GM19455 (cell line): ENCODE measurements at regions not wholly inside any gene's neighbourhood (a gene's known extent, or its start where the extent isn't known, plus 50 kb on each side); places are given as distances from the start of the nearest gene placed in this dataset.

Experiments
- ATAC-seq: cut with Tn5 transposase; IDR thresholded peaks from one replicate; pipeline ENCODE4 v1.9.1; 2021; ENCODE audit not compliant: unreplicated experiment

DNA sequence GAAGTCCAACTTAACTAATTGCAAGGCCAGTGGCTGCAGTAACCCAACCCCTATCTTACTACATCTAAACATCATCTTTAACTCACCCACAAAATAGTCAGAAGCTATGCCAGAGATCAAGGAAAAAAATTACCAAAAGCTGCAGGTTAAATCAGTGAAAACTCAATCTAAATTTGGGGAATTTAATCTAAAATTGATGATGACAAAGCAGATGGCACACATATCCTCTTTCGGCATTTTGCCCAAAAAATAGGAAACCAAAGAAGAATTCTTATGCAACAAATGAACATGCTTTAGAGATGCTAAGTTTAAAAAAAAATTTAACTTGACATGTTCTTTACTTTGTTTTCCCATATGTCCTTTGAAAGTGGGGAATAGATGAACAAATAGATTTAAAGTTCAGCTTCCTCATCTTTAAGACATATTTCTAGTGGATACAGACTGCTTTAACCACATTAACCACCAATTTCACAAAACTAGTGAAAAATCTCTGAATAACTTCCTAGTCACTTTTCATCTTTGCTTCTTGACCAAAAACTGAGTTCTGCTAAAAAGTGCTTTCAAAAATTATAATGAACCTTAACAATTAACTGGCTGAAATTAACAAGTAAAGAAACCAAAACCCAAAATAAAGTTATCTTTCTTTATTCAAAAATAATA, 74.3 kb upstream of the CCDC150 start:
- ATAC-seq, result no peak

DNA sequence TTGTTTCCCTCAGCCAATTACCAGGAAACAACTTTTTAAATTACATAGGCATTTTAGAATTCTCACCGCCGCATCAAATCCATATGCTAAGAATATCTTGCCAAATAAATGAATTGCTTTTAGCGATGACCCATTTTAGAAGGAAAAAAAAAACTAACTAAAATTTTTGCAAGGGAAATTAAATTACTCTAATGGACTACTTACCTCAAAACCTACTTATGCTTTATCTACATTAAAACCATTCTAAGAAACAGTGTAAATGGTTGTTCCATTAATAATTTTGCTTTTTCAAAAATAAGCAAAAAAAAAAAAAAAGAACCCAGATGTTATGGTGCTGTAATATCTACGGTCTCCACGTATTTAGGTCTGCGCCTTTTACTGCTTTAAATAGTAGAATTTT, 73.5 kb upstream of the CCDC150 start:
- no peak for ATAC-seq

DNA sequence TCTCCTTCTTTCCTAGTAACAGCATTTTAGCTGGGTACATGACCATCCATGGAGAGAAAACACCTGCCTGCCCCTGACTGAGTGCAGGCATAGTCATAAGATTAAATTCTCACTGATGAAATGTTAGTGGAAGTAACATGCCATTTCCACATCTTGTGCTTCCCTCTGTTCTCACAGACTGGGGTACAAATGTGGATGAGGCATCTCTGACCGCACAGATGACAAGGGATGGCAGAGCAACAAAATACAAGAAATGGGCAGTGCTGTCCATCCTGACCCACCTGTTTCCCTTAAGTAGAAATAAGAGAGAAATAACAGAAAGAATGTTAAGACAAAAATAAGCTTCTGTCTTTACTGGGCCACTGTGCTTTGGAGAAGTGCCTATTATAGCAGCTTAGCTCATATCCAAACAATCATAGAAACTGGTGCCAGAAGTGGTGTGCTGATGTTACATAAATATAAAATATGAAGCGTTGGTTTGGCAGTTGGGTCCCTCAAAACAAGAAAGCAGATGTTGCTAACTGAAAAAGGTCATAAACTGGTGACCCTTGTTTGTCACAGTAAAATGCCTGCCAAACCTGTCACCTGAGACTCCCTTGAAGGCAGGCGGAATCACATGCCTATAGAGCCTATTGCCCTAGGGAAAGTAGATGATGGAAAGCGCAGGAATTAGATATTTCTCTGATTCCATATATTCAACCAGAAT, 72.4 kb upstream of the CCDC150 start:
- no peak for ATAC-seq

DNA sequence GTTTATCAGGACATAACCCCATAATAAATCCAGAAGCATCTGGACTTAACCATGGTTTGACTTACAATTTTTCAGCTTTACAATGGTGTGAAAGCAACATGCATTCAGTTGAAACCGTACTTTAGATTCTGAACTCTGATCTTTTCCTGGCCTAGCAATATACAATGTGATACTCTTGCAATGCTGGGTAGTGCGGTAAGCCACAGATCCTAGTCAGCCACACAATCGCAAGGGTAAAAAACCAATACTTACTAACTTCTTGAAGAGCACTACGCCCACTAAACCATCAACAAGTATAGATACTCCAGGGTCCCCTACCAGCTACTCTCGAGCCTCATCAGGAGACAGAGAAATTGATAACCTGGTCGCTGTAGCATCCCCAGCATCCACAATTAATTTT, 71.0 kb upstream of the CCDC150 start:
- ATAC-seq, result no peak

DNA sequence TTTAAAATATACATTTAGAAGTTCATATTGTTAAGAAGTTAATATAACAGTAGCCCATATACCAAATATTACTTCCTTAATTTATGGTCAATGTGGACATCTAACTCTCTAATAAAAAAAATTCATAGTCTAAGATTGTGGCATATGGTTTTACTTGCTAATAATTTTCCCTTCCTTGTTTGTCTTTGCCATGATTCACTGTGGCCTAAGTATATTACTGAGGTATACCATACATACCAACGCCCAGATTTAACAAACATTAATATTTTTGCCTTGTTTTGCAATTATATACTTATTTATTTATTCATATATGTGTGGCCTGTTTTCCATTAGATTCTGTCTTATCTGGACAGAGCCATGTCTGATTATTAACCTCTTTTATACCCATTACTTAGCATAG, 54.6 kb upstream of the CCDC150 start:
- ATAC-seq, result no peak

DNA sequence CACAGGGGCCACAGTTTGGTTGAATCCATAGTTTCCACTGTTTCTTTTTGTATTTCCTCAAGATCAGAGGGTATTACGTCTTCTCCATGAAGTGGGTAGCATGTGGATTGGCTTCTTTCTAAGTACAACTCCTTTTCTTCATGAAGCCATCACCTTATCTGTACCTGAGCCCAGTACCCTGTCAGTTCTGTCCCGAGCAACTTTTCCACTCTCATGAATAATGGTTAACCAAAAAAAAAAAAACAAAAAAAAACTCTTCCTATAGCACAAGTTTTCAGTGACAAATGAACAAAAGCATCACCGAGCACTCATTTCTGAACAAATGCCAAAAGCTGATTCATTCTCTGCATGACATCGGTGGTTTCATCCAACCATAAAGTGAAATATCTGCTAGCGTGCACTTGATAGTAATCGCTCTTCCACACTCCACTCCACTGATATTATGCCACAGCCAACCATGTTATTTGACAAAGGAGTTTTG, 53.0 kb upstream of the CCDC150 start:
- no peak for ATAC-seq

DNA sequence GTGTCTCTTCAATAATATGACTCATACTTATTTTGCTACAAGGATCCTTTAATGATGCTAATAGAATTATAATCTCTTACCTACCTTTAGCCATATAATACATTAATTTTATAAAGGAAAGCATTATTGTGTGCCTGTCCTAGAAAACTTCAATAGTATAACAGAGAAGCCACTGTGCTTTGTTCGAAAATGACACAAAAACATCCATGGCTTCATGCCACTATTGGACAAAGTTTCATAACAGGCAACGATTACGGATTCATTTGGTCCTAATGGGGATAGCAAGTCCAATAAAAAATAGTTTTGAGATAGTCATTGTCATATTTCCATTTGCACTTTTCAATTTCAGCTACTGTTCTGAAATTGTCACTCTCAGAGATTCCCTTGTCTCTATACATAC, 52.5 kb upstream of the CCDC150 start:
- no peak for ATAC-seq

DNA sequence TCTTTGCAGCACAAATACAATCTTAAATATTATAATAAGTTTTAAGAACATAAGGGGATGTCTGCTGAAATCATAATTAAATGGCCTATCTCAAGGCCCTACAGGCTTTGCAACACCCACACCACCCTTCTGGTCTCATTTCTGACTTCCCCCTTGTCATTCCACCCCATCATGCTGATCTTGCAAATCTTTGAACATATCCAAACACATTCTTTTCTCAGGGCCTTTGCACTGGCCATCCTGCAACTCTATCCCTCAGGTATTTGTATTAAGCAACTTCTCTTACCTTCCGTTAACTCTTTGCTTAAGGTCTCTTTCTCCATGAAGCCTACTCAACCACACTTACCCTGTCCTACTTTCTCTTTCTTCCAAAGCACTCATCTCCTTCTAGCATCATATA, 51.8 kb upstream of the CCDC150 start:
- ATAC-seq, result no peak

DNA sequence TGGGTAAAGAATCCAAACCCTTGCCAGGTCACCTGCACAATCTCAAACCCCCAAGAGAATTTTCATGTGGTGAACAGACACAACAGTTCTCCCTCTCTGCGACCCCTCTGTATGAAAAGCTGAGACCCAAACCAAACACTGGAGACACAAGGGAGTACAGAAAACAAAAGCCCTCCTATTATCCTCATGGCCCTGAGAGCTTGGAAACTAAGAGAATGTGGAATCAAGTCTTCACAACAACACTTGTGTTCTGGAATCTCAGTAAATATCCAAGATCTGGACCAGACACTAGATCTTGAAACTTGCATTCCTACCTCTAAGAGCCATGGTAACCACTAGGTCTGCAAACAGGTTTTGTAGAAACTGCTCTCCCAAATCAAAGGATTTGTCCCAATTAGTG, 50.1 kb upstream of the CCDC150 start:
- no peak for ATAC-seq
